ENCODE measurements at regions not wholly inside any gene's neighbourhood (a gene's known extent, or its start where the extent isn't known, plus 50 kb on each side); places are given as distances from the start of the nearest gene placed in this dataset.

GRCh38 chr6:104580452-104580851 lies 279.3 kb downstream of the HACE1 start:
- TF ChIP-seq CTCF (IDR thresholded peaks at IDR 0.05; ENCODE audit: low read depth, low read length, missing input control) (no peak), GABPA (IDR thresholded peaks at IDR 0.05 in 1 of 2, conservative IDR thresholded peaks at IDR 0.05 in 1 of 2) (no peak), SP1 (IDR thresholded peaks at IDR 0.05) (no peak), JUND (IDR thresholded peaks at IDR 0.05) (no peak), YY1 (IDR thresholded peaks at IDR 0.05) (no peak), HNF4A (conservative IDR thresholded peaks at IDR 0.05) (no peak)
- TF ChIP-seq, protein P1, sequence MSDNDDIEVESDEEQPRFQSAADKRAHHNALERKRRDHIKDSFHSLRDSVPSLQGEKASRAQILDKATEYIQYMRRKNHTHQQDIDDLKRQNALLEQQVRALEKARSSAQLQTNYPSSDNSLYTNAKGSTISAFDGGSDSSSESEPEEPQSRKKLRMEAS (IDR thresholded peaks at IDR 0.05), result no peak

All from liver (tissue), 3 donors.